Stimulated activated CD8-positive, alpha-beta memory T cell treated with anti-CD3 and anti-CD28 coated beads, Interleukin-15, amount 100 ng/mL, for 1 hour (primary cell): ENCODE measurements at regions not wholly inside any gene's neighbourhood (a gene's known extent, or its start where the extent isn't known, plus 50 kb on each side); places are given as distances from the start of the nearest gene placed in this dataset.

Source experiments
- DNase-seq: peaks from one replicate; pipeline ENCODE4 v3.0.0-alpha.2; 2020; ENCODE audit warnings: low read depth

DNA sequence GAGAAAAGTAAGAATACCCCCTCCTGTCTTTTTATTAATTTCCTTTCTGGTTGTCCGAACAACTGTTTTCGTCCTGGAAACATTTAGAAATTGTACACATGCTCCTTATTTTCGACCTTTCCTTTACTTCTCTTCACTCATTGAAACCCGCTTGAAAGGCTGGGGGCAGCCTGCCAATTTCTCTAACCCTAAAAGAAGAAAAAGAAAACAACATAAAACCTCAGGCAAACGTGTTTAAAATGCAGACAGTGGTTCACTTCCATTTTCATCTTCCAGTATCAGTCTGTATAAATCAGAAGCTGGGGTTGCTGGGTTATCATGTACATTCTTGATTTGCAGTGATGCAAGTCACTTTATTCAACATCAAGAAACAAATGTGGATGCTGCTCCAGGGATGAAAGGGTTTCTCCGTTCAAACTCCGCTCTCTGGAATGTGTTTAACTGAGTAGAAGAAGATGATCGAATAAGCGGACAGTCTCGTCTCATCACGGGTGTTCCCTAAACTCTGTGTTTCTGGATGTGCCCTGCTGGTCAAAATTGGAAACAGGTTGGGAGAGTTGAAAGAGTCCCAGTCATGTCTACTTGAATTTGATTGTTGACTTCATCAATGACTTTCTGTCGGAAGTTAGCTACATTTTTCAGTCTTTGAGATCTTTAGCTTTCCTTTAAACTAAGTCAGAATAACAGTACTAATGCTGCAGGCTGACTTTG, 1042.2 kb downstream of the BCL11B start:
- DNase-seq, result no peak

DNA sequence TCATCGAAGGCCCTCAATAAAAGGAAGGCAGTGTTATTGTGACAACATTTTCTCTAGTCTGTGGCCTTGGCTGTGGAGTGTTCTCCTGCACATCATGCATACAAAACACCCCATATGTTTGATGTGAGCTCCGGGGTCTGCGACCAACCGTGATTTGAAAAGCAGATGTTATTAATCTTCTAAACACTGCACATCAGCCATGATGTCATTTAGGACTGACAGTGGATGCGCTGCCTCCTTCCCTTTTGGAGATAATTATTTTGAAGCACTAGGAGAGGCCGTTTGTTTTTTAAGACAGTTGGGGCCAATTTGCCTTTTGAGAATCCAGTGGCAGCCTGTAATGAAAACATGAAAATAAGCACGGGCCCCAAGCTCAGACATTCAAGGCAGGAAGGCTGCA, 1041.6 kb downstream of the BCL11B start:
- DNase-seq, result no peak

DNA sequence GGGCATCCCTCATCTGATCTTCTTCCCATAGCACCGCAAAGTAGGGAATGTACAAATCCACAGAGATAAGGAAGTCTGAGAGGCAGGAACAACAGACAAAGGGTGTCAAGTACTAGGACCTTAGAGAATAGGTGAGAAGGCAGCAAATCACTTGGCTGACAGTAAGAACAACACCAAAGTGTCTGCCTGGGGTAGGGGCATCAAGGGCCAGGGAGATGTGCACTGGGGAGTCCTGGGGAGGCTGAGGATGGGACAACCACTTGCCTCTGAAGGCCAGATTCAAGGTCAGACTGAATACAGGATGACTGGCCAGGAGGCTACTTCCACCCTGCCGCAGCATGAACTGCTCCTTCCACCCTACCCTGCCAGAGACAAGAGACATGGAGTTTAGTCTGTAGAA, 1040.8 kb downstream of the BCL11B start:
- DNase-seq, result no peak

DNA sequence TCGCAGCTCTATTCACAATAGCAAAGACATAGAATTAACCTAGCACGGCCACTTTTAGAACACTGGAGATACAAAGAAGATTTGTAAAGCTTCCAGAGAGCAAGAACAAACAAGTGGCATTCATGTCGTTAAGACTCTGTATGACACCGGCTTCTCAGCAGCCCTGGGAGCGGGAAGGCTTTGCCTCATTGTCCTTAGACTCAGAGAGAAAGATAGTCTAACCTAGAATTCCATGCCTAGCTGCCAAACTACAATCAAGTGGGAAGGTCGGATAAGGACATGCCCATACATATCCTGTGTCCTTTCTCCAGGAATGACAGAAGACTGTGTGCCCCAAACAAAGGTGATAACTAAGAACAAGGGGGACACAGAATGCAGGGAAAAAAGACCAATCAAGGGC, 1038.3 kb downstream of the BCL11B start:
- no peak for DNase-seq

DNA sequence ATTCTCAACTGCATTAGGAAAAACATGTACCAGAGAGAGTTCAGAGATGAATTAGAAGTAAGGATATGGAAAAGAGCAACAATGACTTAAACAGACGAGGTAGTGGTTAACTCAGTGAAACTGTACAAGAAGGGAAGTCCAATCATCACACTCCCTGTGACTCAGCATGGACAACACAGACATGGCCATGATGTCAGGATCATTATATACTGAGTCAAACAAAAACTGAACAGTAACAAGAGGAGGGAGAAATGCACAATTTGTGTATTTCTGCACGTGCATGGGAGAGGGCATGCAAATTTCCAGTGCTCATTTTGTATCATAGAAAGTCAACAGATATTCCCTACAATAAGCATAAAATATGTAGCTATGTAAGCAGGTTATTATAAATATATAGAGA, 1037.8 kb downstream of the BCL11B start:
- DNase-seq, result no peak

DNA sequence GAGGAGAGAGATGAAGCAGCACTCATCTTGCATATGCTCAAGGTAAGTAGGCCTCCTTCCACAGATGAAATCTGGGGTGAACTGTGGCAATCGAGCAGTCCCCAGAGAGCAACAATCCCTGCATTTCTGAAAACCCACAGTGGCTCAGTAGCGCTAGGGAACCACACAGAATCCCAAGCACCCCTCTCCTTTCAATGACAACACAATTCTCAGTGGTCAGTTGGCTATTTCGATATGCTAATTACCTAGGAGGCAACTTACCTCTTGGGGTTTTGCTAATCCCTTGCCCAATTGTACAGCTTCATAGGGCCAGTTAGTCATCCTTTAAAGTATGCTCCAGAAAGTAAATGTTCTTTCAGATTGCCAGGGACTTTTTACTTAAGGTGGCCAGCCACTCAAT, 1035.7 kb downstream of the BCL11B start:
- DNase-seq, result no peak

DNA sequence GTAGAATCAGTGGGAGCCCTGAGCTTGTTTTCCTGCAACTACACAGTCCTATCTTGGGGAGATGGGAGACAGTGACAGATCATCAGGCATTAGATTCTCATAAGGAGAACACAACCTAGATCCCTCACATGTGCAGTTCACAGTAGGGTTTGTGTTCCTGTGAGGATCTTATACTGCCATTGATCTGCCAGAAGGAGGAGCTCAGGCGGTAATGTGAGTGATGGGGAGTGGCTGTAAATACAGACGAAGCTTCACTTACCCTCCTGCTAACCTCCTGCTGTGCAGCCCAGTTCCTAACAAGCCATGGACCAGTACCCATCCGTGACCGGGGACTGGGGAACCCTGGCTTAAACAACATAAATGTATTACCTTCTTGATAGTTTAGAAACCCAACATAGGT, 1034.1 kb downstream of the BCL11B start:
- DNase-seq, result no peak

DNA sequence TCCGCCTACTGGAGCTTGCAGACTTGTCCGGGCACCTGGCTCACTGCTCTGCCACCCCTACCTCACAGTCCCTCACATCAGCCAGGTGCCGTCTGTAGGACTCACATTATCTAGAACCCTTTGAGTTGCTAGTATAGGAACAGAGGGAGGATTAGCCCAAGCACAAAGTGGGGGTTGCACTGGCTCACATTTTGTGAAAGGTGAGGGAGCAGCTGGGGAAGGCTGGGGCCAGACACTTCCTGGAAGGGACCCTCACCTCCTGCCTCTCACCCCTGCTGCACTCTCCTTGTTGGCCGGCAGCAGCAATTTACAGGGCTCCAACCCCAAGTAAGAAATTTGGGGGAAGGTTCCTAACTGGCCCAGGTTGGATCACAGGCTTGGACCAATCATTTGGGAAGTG, 1031.6 kb downstream of the BCL11B start:
- no peak for DNase-seq

DNA sequence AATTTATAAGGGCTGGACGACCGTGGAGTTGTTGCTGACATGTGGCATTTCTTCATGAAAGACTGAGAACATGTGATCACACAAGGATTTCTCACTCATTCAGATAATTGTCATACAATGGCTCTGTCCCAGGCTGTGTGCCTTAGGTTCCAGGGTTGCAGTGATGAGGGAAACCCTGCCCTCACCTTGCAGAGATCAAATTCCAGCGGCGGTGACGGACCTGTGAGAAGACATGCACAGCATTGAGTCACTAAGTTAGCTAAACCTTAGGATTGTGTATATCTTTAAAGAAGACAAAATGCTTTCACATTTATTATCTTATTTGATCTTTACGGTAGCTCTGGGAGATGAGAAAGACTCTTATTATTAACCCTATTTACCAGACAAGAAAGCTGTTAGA, 1029.1 kb downstream of the BCL11B start:
- no peak for DNase-seq

DNA sequence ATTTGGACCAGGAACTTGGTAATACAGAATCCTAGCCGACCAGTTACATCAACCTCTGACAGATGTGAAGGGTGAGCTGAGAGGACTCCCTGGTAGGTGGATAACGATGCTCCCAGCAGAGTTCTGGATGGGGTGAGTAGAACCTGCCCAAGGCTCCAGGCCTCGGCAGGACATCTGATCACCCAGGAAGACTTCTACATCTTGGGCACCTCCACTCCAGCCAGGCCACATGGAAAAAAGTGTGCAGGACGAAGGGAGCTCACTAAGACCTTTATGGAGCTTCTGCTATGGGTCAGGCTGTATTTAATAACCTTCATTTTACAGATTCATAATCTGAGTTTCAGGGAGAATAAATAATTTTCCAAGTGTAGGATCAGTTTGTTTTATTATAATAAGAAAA, 1028.7 kb downstream of the BCL11B start:
- DNase-seq, result no peak

DNA sequence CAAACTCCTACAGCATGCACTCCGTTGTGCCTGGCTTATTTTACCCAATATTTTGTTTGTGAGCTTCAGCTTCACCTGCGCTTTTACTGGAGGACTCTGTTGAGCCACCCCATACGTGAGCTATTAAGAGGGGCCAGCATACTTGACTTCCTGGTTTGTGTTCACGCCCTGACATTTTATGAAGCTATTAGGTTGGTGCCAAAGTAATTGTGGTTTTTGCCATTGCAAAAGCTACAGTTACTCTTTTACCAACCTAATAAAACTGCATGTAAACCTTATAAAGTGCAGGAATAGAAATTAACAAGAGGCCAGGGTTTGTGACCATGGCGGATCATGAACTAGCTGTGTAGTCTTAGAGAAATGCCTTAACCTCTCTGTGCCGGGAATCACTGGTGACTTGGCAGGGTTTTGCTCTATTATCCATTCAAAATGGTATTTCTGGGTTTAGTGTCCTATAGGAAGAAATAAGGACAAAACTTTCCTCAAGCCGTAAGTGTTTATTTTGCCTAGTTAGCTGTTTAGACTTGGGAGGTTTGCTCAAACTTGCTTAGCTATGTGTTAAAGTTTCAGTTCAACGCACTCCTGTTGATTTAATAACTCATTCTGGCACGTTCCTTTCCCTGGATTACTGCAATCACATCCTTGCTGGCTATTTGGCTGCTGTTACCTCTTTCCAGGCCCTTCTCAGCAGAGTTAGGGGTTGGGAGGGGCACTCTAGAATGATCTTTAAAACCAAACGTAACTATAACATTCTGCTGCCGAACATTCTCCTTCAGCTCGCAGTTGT, 1027.6 kb downstream of the BCL11B start:
- no peak for DNase-seq

DNA sequence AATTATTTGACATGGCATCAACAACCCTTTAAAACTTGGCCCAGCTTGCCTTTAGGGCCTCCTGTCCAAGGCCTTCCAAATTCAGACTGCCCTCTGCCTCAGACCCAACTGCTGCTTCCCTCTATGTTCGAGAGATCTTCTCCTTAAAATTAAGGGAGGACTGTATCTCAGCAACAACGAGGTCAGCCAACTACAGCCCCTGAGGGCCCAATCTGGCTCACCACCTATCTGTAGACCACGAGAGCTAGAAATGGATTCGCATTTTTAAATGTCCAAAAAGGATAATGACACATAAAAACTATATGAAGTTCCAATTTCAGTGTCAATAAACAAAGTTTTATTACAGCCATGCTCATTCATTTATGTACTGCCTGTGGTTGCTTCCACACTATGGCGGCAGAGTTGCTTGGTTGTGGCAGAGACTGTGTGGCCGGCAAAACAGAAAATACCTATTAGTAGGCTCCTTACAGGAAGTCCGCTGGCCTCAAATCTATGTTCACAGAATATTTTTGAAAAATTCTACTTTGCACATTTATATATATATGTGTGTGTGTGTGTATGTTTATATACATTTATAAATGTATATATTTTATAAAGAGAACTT, 1026.9 kb downstream of the BCL11B start:
- no peak for DNase-seq

DNA sequence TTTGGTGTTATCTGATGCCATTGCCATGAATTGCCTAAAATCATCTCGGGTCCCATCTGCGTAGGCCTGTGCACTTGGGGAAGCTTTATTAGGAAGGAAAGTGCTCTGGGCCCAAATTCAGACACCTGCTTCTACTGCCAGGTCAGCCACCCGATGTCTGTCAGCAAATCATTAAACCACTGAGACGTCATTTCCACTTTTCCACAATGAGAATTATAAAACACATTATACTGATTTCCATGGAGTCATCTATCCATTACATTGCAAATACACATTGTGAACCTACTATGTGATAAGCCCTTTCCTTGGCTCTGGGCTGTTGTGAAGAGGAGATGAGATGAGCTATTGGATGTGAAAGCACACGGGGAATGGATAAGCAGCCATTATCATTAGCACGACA, 1022.9 kb downstream of the BCL11B start:
- DNase-seq, result no peak

DNA sequence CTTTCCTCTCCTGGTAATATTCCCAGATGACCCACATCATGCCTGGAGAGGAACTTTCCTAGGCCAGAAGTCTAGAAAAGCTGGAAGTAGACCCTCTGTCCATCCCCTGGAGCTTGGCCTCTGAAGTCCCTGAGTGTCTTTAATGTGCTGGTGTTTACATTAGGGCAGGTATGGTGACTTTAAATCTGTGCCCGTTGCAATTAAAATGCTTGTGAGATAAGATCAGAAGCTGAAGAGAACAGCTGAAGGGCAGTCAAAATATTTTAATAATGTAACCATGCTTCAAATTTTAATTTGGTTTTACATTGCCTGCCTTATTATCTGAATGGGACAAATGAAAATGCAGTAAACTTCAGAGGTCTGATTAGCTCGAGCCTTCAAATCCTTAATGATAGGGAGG, 1022.5 kb downstream of the BCL11B start:
- no peak for DNase-seq

DNA sequence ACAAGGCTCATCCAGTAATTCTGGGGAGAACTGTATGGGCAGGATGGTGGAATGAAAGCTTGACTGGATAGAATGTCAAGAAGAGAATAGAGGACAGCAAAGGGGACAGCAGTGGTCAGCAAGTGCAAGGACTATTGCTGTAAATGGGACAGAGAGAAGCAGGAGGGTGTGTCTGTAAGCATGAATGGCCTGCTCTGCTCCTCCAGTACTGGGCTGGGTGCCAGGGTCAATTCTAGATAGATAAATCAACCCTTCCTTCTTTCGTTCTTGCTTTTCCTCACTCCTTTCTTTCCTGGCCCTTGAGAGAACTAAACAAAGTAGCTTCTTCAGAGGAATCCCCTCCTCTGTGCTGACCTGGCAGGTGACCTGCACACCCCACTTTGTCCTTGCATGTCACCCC, 1019.2 kb downstream of the BCL11B start:
- DNase-seq, result no peak

DNA sequence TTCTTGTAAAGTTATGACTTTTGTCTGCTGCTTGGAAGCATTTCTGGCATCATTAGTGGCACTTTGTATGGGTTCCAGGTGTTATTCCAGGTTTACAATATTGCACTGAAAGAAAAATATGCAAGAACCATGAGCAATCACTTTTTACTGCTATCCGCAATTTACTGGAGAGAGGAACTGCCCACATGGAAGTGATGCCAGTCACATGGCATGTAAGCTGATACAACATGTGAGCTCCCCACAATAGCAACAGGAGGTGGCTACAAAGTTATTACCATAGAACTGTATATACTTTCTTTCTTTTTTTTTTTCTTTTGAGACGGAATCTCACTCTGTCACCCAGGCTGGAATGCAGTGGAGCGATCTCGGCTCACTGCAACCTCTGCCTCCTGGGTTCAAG, 1012.1 kb downstream of the BCL11B start:
- DNase-seq, result no peak

DNA sequence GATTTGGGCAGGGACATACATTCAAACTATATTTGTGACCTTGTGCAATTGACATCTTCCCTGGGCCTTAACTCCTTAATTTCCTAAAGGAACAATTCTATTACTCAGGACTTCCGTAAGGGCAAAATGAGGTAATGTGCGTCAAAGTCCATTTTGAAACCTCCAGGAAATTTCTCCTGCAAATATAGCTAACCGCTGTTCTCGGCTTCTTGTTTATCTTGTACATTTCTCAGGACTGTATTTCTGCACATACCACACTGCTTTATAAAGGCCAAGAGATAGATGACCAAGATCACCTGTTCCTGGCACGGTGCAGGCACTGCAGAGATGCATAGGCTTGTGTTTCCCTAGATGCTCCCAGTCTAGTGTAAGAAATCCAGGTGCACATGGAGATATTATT, 1009.4 kb downstream of the BCL11B start:
- no peak for DNase-seq

DNA sequence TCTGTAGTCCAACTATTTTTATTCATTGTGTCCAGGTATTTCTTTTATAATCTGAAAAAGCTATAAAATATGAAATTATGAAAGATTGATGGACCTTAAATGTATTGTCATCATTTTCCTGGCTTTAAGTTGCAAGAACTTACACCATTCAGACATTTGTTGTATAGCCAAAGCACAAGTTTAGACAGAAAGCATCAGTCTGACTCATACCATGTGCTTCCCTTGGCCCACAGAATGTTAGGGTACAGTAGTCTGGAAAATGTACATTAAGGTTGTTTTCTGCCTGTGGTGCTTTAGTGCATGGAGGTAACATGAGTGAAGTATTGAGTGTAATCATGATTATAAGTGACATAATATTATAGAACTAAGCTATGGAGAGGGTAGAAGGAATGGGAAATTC, 1002.5 kb downstream of the BCL11B start:
- no peak for DNase-seq

DNA sequence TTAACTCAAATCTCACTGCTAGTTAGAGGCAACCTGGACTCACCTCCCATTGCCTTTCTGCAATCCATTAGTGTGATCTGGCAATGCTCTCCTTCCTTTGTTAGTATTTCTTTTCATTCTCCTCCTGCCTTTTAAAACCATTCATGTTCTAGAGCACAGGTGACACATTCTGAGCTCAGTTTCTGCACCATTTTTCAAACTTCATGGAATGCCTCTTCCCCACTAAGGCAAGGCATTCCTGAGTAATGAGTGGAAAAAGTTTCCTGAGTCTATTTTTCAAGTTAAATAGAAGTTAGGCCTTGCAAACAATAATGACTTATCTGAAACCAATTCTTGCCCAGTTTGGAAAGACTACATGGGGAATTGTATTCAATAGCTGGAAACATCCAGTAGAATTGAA, 1001.8 kb downstream of the BCL11B start:
- no peak for DNase-seq

DNA sequence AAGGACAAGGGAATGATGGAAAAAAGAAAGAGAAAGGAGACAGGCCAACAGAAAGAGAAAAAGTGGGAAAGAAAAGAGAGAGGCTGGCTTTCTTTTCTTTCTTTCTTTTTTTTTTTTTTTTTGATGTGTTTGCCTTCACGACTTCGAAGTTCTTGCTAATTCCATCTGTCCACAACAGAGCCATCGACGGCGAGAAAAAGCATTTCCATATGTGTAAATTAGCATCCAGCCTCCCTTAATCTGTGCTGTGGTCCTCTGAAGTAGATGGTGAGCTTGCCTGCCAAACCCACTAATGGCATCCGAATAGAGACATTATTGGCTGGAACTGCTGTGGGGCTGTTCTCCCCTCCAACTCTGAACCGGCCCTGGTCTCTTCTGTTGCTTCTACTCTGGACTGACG, 997.4 kb downstream of the BCL11B start:
- DNase-seq, result no peak

DNA sequence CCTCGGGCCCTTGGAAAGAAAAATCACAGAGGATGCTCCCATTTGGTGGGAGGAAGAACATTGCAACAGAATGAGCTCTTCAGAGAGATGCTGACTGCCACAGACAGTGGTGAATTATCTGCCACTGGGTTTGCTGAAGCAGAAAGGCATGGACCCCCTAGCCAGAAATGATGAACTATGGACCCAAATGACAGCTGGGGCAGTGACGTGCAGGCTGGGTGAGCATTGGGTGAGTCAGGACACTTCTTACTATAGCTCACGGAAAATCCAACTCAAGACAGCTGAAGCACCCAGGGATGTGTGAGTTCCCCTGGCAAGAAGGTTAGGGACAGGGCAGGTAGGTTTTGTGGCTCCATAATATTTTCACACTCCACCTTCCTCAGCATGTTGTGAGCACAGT, 993.2 kb downstream of the BCL11B start:
- no peak for DNase-seq

DNA sequence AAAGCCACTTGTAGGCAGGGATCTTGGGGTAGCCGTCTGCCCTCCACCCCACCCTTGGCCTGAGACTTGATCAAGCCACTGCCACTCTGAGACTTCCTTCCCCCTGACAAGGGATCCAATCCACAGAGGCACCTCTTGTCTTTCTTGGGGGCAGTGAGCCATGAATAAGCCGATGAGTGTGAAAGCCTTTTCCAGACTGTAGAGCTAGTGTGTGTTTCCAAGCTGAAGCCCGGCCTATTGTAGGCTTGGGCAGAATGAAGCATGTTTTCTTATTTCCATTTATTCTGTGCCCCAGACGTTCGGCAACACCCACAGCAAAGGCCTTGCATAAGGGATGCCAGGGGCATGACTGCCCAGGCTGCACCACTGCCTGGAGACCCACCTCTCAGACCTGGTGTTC, 991.6 kb downstream of the BCL11B start:
- no peak for DNase-seq

DNA sequence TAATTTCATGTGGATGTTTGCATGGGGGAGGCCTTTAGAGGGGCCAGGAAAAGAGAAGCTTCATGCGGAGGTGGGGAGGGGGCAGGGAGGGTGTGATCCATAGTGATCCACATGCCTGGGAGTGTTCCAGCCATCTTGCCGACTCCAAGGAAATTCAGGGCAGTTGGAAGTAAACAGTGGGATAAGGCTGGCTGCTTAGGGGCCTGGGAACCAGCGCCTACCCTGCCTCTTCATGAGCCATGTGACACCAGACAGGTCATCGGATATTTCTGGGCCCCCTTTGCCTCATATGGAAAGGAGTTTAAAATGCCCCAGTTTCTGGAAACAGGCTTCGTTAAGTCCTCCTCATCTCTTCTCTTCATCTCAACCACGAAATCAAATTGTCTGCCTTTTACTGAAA, 983.2 kb downstream of the BCL11B start:
- no peak for DNase-seq

DNA sequence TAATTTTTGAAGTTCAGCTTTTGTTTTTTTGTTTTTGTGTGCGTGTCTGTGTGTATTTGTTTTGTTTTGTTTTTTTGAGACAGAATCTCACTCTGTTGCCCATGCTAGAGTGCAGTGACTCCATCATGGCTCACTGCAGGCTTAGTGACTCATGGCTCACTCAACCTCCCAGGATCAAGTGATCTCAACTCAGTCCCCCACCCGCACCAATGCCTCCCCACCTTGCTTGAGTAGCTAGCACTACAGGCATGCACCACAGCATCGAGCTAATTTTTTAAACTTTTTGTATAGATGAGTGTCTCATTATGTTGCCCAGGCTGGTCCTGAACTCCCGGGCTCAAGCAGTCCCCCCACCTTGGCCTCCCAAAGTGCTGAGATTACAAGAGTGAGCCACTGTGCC, 981.4 kb downstream of the BCL11B start:
- DNase-seq, result no peak
